Neural progenitor cell (in vitro differentiated cells): ENCODE measurements at regions not wholly inside any gene's neighbourhood (a gene's known extent, or its start where the extent isn't known, plus 50 kb on each side); places are given as distances from the start of the nearest gene placed in this dataset.

ENCODE experiments used
- DNase-seq: peaks from one replicate; pipeline ENCODE4 v3.0.0-alpha.2; 2016; ENCODE audit warnings: low spot score
- H2AFZ ChIP-seq: fragments of 200-600 bp; sonication (generic); replicated peaks from 2 replicates; pipeline ENCODE4 v1.6.1; 2016; ENCODE audit warnings: antibody characterized with exemption
- H3F3A ChIP-seq: fragments of 200-600 bp; sonication (generic); 2 replicates; pipeline ENCODE4 v1.6.1; 2016; ENCODE audit warnings: antibody characterized with exemption, low read depth
- H3K27ac ChIP-seq: fragments of 200-600 bp; sonication (generic); 2 replicates; pipeline ENCODE4 v1.5.1; 2016; ENCODE audit warnings: mild to moderate bottlenecking
- H3K27me3 ChIP-seq: fragments of 200-600 bp; sonication (generic); 2 replicates; pipeline ENCODE4 v1.6.1; 2016; ENCODE audit warnings: mild to moderate bottlenecking, moderate library complexity
- H3K36me3 ChIP-seq: fragments of 200-600 bp; sonication (generic); 2 replicates; pipeline ENCODE4 v1.5.1; 2016
- H3K4me1 ChIP-seq: fragments of 200-600 bp; sonication (generic); 2 replicates; pipeline ENCODE4 v1.6.1; 2016; ENCODE audit warnings: mixed run types
- H3K4me2 ChIP-seq: fragments of 200-600 bp; sonication (generic); 2 replicates; pipeline ENCODE4 v1.6.1; 2016
- H3K4me3 ChIP-seq: fragments of 200-600 bp; sonication (generic); 2 replicates; pipeline ENCODE4 v1.5.1; 2016
- H3K79me2 ChIP-seq: fragments of 200-600 bp; sonication (generic); 2 replicates; pipeline ENCODE4 v1.6.1; 2016; ENCODE audit warnings: low read depth
- H3K9ac ChIP-seq: fragments of 200-600 bp; sonication (generic); 2 replicates; pipeline ENCODE4 v1.6.1; 2016
- H3K9me3 ChIP-seq: fragments of 200-600 bp; sonication (generic); 2 replicates; pipeline ENCODE4 v1.5.1; 2016; ENCODE audit warnings: low read depth
- H4K20me1 ChIP-seq: fragments of 200-600 bp; sonication (generic); 2 replicates; pipeline ENCODE4 v1.6.1; 2016; ENCODE audit warnings: low read depth
- H3K27ac Mint-ChIP-seq: 3 replicates; pipeline ENCODE4 v1.8.0; 2021; ENCODE audit warnings: mixed read lengths
- H3K27me3 Mint-ChIP-seq: 2 replicates; pipeline ENCODE4 v1.8.0; 2022; ENCODE audit warnings: low read depth, mild to moderate bottlenecking, inconsistent platforms, moderate library complexity, mixed read lengths; ENCODE audit not compliant: insufficient read depth
- H3K36me3 Mint-ChIP-seq: 3 replicates; pipeline ENCODE4 v1.8.0; 2021; ENCODE audit warnings: mixed read lengths
- H3K4me1 Mint-ChIP-seq: 3 replicates; pipeline ENCODE4 v1.8.0; 2021; ENCODE audit warnings: mixed read lengths
- H3K4me3 Mint-ChIP-seq: 3 replicates; pipeline ENCODE4 v1.8.0; 2021; ENCODE audit warnings: mild to moderate bottlenecking, moderate library complexity, mixed read lengths
- H3K9me3 Mint-ChIP-seq: 3 replicates; pipeline ENCODE4 v1.8.0; 2020; ENCODE audit warnings: mixed read lengths
- EZH2 ChIP-seq: fragments of 200-600 bp; sonication (generic); IDR thresholded peaks from 2 replicates; pipeline ENCODE4 v1.6.1; 2017; ENCODE audit warnings: antibody characterized with exemption, mild to moderate bottlenecking, moderate library complexity
- EZH2phosphoT487 ChIP-seq: fragments of 200-600 bp; sonication (generic); IDR thresholded peaks from 2 replicates; pipeline ENCODE4 v1.6.1; 2017; ENCODE audit warnings: antibody characterized with exemption
- TF ChIP-seq, protein P1 (sequence below): fragments of 200-600 bp; sonication (generic); IDR thresholded peaks from 2 replicates; pipeline ENCODE4 v1.5.1; 2017; ENCODE audit warnings: antibody characterized with exemption, mild to moderate bottlenecking

DNA sequence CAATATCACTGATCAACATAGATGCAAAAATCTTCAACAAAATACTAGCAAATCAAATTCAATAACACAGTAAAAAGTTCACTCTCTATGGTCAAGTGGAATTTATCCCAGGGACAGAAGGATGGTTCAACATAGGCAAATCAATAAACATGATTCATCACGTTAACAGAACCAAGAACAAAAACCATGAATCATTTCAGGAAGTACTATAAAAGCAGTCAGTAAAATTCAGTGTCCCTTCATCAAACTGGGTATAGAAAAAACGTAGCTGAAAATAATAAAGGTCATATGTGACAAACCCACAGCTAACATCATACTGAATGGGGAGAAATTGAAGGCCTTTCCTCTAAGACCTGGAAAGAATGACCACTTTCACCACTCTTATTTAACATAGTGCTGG is 172.1 kb downstream of the POLR2M start:
- peaks cover 14% of the 10 kb centered on the region for H3K9me3 Mint-ChIP-seq
- no peaks in the 10 kb centered on the region for H4K20me1 ChIP-seq
- H2AFZ ChIP-seq: no peak overlapping the region
- H3K4me1 ChIP-seq: no peaks in the 10 kb centered on the region
- no peak overlapping the region for H3K9ac ChIP-seq
- no peaks in the 10 kb centered on the region for H3K27me3 ChIP-seq
- H3K27me3 Mint-ChIP-seq: peaks cover 2% of the 10 kb centered on the region
- H3K27ac Mint-ChIP-seq: no peak overlapping the region
- H3K36me3 ChIP-seq: no peaks in the 10 kb centered on the region
- H3K27ac ChIP-seq: no peak overlapping the region
- TF ChIP-seq EZH2phosphoT487 (no peak), EZH2 (no peak)
- TF ChIP-seq, protein P1, sequence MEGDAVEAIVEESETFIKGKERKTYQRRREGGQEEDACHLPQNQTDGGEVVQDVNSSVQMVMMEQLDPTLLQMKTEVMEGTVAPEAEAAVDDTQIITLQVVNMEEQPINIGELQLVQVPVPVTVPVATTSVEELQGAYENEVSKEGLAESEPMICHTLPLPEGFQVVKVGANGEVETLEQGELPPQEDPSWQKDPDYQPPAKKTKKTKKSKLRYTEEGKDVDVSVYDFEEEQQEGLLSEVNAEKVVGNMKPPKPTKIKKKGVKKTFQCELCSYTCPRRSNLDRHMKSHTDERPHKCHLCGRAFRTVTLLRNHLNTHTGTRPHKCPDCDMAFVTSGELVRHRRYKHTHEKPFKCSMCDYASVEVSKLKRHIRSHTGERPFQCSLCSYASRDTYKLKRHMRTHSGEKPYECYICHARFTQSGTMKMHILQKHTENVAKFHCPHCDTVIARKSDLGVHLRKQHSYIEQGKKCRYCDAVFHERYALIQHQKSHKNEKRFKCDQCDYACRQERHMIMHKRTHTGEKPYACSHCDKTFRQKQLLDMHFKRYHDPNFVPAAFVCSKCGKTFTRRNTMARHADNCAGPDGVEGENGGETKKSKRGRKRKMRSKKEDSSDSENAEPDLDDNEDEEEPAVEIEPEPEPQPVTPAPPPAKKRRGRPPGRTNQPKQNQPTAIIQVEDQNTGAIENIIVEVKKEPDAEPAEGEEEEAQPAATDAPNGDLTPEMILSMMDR: no peak
- no peak overlapping the region for H3K4me3 ChIP-seq
- no peaks in the 10 kb centered on the region for H3K79me2 ChIP-seq
- DNase-seq: no peak
- no peak overlapping the region for H3K4me3 Mint-ChIP-seq
- H3K36me3 Mint-ChIP-seq: peaks cover 2% of the 10 kb centered on the region
- H3K4me2 ChIP-seq: no peak overlapping the region
- peaks cover 4% of the 10 kb centered on the region for H3K9me3 ChIP-seq
- no peaks in the 10 kb centered on the region for H3K4me1 Mint-ChIP-seq
- no peaks in the 10 kb centered on the region for H3F3A ChIP-seq

DNA sequence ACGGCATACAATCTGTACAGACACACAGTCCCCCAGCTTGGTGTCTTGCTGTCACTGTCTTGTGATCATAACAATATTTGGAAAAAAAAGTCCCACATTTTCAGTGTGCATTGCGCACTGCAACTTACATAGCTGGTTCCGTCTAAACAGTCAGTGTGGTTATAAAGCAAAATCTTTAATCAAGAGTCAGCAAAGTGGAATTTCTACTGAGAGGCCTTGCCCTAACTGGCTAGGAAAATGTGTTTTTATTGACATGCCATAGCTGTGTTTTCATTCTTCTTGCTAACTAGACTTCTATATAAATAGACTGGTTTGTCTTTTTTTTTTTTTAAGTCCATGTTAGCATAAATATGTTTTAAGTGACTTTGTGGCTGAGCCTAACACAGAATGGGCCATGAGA is 174.8 kb downstream of the POLR2M start:
- DNase-seq: no peak
- Histone ChIP-seq H3K27me3 (no peaks in the 10 kb centered on the region), H3K9me3 (no peaks in the 10 kb centered on the region), H3K36me3 (no peaks in the 10 kb centered on the region), H3F3A (no peaks in the 10 kb centered on the region), H3K4me1 (no peaks in the 10 kb centered on the region), H3K9ac (no peak overlapping the region), H3K4me2 (no peak overlapping the region), H4K20me1 (no peaks in the 10 kb centered on the region), H3K4me3 (no peak overlapping the region), H3K27ac (no peak overlapping the region), H2AFZ (no peak overlapping the region), H3K79me2 (no peaks in the 10 kb centered on the region)
- H3K4me1 Mint-ChIP-seq: no peaks in the 10 kb centered on the region
- no peak overlapping the region for H3K4me3 Mint-ChIP-seq
- TF ChIP-seq EZH2phosphoT487 (no peak), EZH2 (no peak)
- TF ChIP-seq, protein P1: no peak
- peaks cover 2% of the 10 kb centered on the region for H3K27me3 Mint-ChIP-seq
- H3K27ac Mint-ChIP-seq: no peak overlapping the region
- H3K9me3 Mint-ChIP-seq: no peaks in the 10 kb centered on the region
- H3K36me3 Mint-ChIP-seq: no peaks in the 10 kb centered on the region

DNA sequence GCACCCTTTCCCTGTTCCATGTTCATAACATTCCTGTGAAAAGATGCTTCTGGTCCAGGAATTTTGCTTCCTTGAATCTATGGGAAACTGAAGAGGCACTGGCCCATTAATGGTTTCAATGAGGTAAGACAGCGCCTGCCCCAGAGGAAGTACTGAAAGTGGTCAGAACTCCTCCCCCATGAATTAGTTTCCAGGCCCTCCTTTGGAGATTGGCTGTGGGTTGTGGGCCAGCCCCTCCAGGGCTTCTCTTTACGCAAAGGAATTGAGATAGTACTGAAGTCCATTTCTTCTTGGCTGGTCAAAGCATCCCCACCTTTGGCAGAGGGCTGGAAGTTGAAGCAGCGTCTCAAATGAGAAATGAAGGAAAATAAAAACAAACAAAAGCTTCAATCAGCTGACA is 175.5 kb downstream of the POLR2M start:
- Histone ChIP-seq H3K36me3 (no peaks in the 10 kb centered on the region), H3K27ac (no peak overlapping the region), H3K9ac (no peak overlapping the region), H3K9me3 (no peaks in the 10 kb centered on the region), H3K79me2 (no peaks in the 10 kb centered on the region), H3K4me2 (no peak overlapping the region), H3K27me3 (no peaks in the 10 kb centered on the region), H4K20me1 (no peaks in the 10 kb centered on the region), H3F3A (no peaks in the 10 kb centered on the region), H2AFZ (no peak overlapping the region), H3K4me3 (no peak overlapping the region), H3K4me1 (no peaks in the 10 kb centered on the region)
- no peak for TF ChIP-seq EZH2phosphoT487
- TF ChIP-seq, protein P1: no peak
- no peak for TF ChIP-seq EZH2
- Mint-ChIP-seq H3K4me3 (no peak overlapping the region), H3K27ac (no peak overlapping the region), H3K4me1 (no peaks in the 10 kb centered on the region), H3K27me3 (peaks cover 2% of the 10 kb centered on the region), H3K36me3 (no peaks in the 10 kb centered on the region), H3K9me3 (no peaks in the 10 kb centered on the region)
- no peak for DNase-seq

DNA sequence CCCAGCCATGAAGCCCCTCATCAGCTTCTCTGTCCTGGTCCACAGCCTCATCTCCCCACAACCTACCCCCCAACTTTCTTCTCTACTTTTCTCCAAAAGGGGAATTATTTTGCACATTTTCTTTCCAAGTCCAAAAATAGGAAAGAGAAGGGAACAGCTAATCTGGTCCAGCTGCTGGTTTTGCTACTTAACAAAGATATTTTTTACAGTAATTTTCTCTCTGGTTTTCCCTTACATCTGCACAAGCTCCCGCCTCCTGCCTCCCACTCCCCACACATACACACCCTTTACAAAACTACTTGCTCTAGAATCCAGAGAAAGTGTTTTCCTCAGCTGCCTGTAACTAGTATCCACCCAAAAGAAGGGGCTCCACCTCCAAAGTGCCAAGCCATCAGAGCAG is 177.2 kb downstream of the POLR2M start:
- H3K9ac ChIP-seq: no peak overlapping the region
- no peak overlapping the region for H3K27ac ChIP-seq
- Mint-ChIP-seq H3K36me3 (no peaks in the 10 kb centered on the region), H3K4me1 (no peaks in the 10 kb centered on the region), H3K4me3 (no peak overlapping the region), H3K27me3 (peaks cover 2% of the 10 kb centered on the region), H3K9me3 (no peaks in the 10 kb centered on the region), H3K27ac (no peak overlapping the region)
- no peaks in the 10 kb centered on the region for H3K4me1 ChIP-seq
- H3F3A ChIP-seq: no peaks in the 10 kb centered on the region
- TF ChIP-seq, protein P1: no peak
- TF ChIP-seq EZH2 (no peak), EZH2phosphoT487 (no peak)
- no peaks in the 10 kb centered on the region for H3K79me2 ChIP-seq
- H3K4me3 ChIP-seq: no peak overlapping the region
- no peak for DNase-seq
- H3K36me3 ChIP-seq: no peaks in the 10 kb centered on the region
- H3K9me3 ChIP-seq: no peaks in the 10 kb centered on the region
- H3K27me3 ChIP-seq: no peaks in the 10 kb centered on the region
- no peak overlapping the region for H2AFZ ChIP-seq
- H4K20me1 ChIP-seq: no peaks in the 10 kb centered on the region
- no peak overlapping the region for H3K4me2 ChIP-seq
